ENCODE measurements at regions not wholly inside any gene's neighbourhood (a gene's known extent, or its start where the extent isn't known, plus 50 kb on each side); places are given as distances from the start of the nearest gene placed in this dataset.

- TF ChIP-seq CTCF (IDR thresholded peaks at IDR 0.05) (no peak), POLR2A (IDR thresholded peaks at IDR 0.05) (no peak), EP300 (IDR thresholded peaks at IDR 0.05) (no peak)
Observed at GRCh38 chr12:11568762-11569478, 80.6 kb upstream of the ETV6 start.

All from ovary (tissue), 3 donors.